ENCODE measurements at regions not wholly inside any gene's neighbourhood (a gene's known extent, or its start where the extent isn't known, plus 50 kb on each side); places are given as distances from the start of the nearest gene placed in this dataset.
A peak's percentile ranks its signal among the peaks of the same experiment; 100 is the strongest.

GRCh38 chr17:71081666-71082065, 912.3 kb downstream of the KCNJ2 start:
- TF ChIP-seq CTCF (IDR thresholded peaks at IDR 0.05) (no peak), EP300 (IDR thresholded peaks at IDR 0.05) (no peak), POLR2A (IDR thresholded peaks at IDR 0.05; ENCODE audit: low read depth) (no peak), POLR2AphosphoS5 (IDR thresholded peaks at IDR 0.05) (no peak)
- H3K27me3 ChIP-seq, result no peaks in the 10 kb centered on the region
- H3K4me3 ChIP-seq, result no peak overlapping the region
- intact Hi-C loops (cut with DNase I), result no loop called here
- DNase-seq (ENCODE audit: extremely low spot score), result no peak
- no peaks in the 10 kb centered on the region for H3K36me3 ChIP-seq
- no peaks in the 10 kb centered on the region for H3K4me1 ChIP-seq
- H3K27ac ChIP-seq (replicated peaks in 1 of 4), result no peak overlapping the region
- no peaks in the 10 kb centered on the region for H3K9me3 ChIP-seq

- WGBS, result 63% methylated on average over 5 of the region's 5 CpGs
- H3K4me3 ChIP-seq, result no peak overlapping the region
- H3K4me1 ChIP-seq, result no peaks in the 10 kb centered on the region
- H3K27me3 ChIP-seq, result no peaks in the 10 kb centered on the region
- no peak for TF ChIP-seq EP300 (IDR thresholded peaks at IDR 0.05)
- peak in 1 of 3 experiments; percentile 16 for TF ChIP-seq CTCF (IDR thresholded peaks at IDR 0.05)
- no peaks in the 10 kb centered on the region for H3K36me3 ChIP-seq
- no peak overlapping the region for H3K27ac ChIP-seq (replicated peaks in 1 of 4)
- intact Hi-C loops (cut with DNase I), result no loop called here
- no peak for DNase-seq (ENCODE audit: extremely low spot score)
- H3K9me3 ChIP-seq, result no peaks in the 10 kb centered on the region
These were observed 914.9 kb downstream of the KCNJ2 start for GRCh38 chr17:71084219-71084618.

GRCh38 chr17:71084838-71085237, 915.5 kb downstream of the KCNJ2 start:
- TF ChIP-seq POLR2AphosphoS5 (IDR thresholded peaks at IDR 0.05), result no peak
- TF ChIP-seq EP300 (IDR thresholded peaks at IDR 0.05), result no peak
- TF ChIP-seq POLR2A (IDR thresholded peaks at IDR 0.05; ENCODE audit: low read depth), result no peak
- TF ChIP-seq CTCF (IDR thresholded peaks at IDR 0.05), result no peak
- 100% methylated on average over 3 of the region's 3 CpGs for WGBS
- Histone ChIP-seq H3K27ac (replicated peaks in 1 of 4) (no peak overlapping the region), H3K36me3 (no peaks in the 10 kb centered on the region), H3K9me3 (no peaks in the 10 kb centered on the region), H3K27me3 (no peaks in the 10 kb centered on the region), H3K4me1 (no peaks in the 10 kb centered on the region), H3K4me3 (no peak overlapping the region)
- DNase-seq (ENCODE audit: extremely low spot score), result no peak
- intact Hi-C loops (cut with DNase I), result no loop called here

GRCh38 chr17:71085238-71086033, 916.1 kb downstream of the KCNJ2 start:
- H3K27ac ChIP-seq (replicated peaks in 1 of 4), result no peak overlapping the region
- TF ChIP-seq CTCF (IDR thresholded peaks at IDR 0.05) (no peak), POLR2AphosphoS5 (IDR thresholded peaks at IDR 0.05) (no peak), POLR2A (IDR thresholded peaks at IDR 0.05; ENCODE audit: low read depth) (no peak), EP300 (IDR thresholded peaks at IDR 0.05) (no peak)
- no peaks in the 10 kb centered on the region for H3K27me3 ChIP-seq
- no peak overlapping the region for H3K4me3 ChIP-seq
- DNase-seq (ENCODE audit: extremely low spot score), result no peak
- 38% methylated on average over 5 of the region's 5 CpGs for WGBS
- no peaks in the 10 kb centered on the region for H3K4me1 ChIP-seq
- H3K9me3 ChIP-seq, result no peaks in the 10 kb centered on the region
- no peaks in the 10 kb centered on the region for H3K36me3 ChIP-seq
- intact Hi-C loops (cut with DNase I), result no loop called here

- Histone ChIP-seq H3K36me3 (no peaks in the 10 kb centered on the region), H3K27ac (replicated peaks in 1 of 4) (no peak overlapping the region), H3K4me3 (no peak overlapping the region), H3K4me1 (no peaks in the 10 kb centered on the region), H3K9me3 (no peaks in the 10 kb centered on the region), H3K27me3 (no peaks in the 10 kb centered on the region)
- intact Hi-C loops (cut with DNase I), result no loop called here
- WGBS, result 13% methylated on average over 1 of the region's 1 CpG
- DNase-seq (ENCODE audit: extremely low spot score), result no peak
- TF ChIP-seq EP300 (IDR thresholded peaks at IDR 0.05) (no peak), CTCF (IDR thresholded peaks at IDR 0.05) (no peak), POLR2AphosphoS5 (IDR thresholded peaks at IDR 0.05) (no peak), POLR2A (IDR thresholded peaks at IDR 0.05; ENCODE audit: low read depth) (no peak)
These were observed 920.1 kb downstream of the KCNJ2 start for GRCh38 chr17:71089431-71089830.
